Neural progenitor cell (in vitro differentiated cells): ENCODE measurements at regions not wholly inside any gene's neighbourhood (a gene's known extent, or its start where the extent isn't known, plus 50 kb on each side); places are given as distances from the start of the nearest gene placed in this dataset.

ENCODE experiments used
- DNase-seq: peaks from one replicate; pipeline ENCODE4 v3.0.0-alpha.2; 2016; ENCODE audit warnings: low spot score
- H2AFZ ChIP-seq: fragments of 200-600 bp; sonication (generic); replicated peaks from 2 replicates; pipeline ENCODE4 v1.6.1; 2016; ENCODE audit warnings: antibody characterized with exemption
- H3F3A ChIP-seq: fragments of 200-600 bp; sonication (generic); 2 replicates; pipeline ENCODE4 v1.6.1; 2016; ENCODE audit warnings: antibody characterized with exemption, low read depth
- H3K27ac ChIP-seq: fragments of 200-600 bp; sonication (generic); 2 replicates; pipeline ENCODE4 v1.5.1; 2016; ENCODE audit warnings: mild to moderate bottlenecking
- H3K27me3 ChIP-seq: fragments of 200-600 bp; sonication (generic); 2 replicates; pipeline ENCODE4 v1.6.1; 2016; ENCODE audit warnings: mild to moderate bottlenecking, moderate library complexity
- H3K36me3 ChIP-seq: fragments of 200-600 bp; sonication (generic); 2 replicates; pipeline ENCODE4 v1.5.1; 2016
- H3K4me1 ChIP-seq: fragments of 200-600 bp; sonication (generic); 2 replicates; pipeline ENCODE4 v1.6.1; 2016; ENCODE audit warnings: mixed run types
- H3K4me2 ChIP-seq: fragments of 200-600 bp; sonication (generic); 2 replicates; pipeline ENCODE4 v1.6.1; 2016
- H3K4me3 ChIP-seq: fragments of 200-600 bp; sonication (generic); 2 replicates; pipeline ENCODE4 v1.5.1; 2016
- H3K79me2 ChIP-seq: fragments of 200-600 bp; sonication (generic); 2 replicates; pipeline ENCODE4 v1.6.1; 2016; ENCODE audit warnings: low read depth
- H3K9ac ChIP-seq: fragments of 200-600 bp; sonication (generic); 2 replicates; pipeline ENCODE4 v1.6.1; 2016
- H3K9me3 ChIP-seq: fragments of 200-600 bp; sonication (generic); 2 replicates; pipeline ENCODE4 v1.5.1; 2016; ENCODE audit warnings: low read depth
- H4K20me1 ChIP-seq: fragments of 200-600 bp; sonication (generic); 2 replicates; pipeline ENCODE4 v1.6.1; 2016; ENCODE audit warnings: low read depth
- H3K27ac Mint-ChIP-seq: 3 replicates; pipeline ENCODE4 v1.8.0; 2021; ENCODE audit warnings: mixed read lengths
- H3K27me3 Mint-ChIP-seq: 2 replicates; pipeline ENCODE4 v1.8.0; 2022; ENCODE audit warnings: low read depth, mild to moderate bottlenecking, inconsistent platforms, moderate library complexity, mixed read lengths; ENCODE audit not compliant: insufficient read depth
- H3K36me3 Mint-ChIP-seq: 3 replicates; pipeline ENCODE4 v1.8.0; 2021; ENCODE audit warnings: mixed read lengths
- H3K4me1 Mint-ChIP-seq: 3 replicates; pipeline ENCODE4 v1.8.0; 2021; ENCODE audit warnings: mixed read lengths
- H3K4me3 Mint-ChIP-seq: 3 replicates; pipeline ENCODE4 v1.8.0; 2021; ENCODE audit warnings: mild to moderate bottlenecking, moderate library complexity, mixed read lengths
- H3K9me3 Mint-ChIP-seq: 3 replicates; pipeline ENCODE4 v1.8.0; 2020; ENCODE audit warnings: mixed read lengths
- EZH2 ChIP-seq: fragments of 200-600 bp; sonication (generic); IDR thresholded peaks from 2 replicates; pipeline ENCODE4 v1.6.1; 2017; ENCODE audit warnings: antibody characterized with exemption, mild to moderate bottlenecking, moderate library complexity
- EZH2phosphoT487 ChIP-seq: fragments of 200-600 bp; sonication (generic); IDR thresholded peaks from 2 replicates; pipeline ENCODE4 v1.6.1; 2017; ENCODE audit warnings: antibody characterized with exemption
- TF ChIP-seq, protein P1 (sequence below): fragments of 200-600 bp; sonication (generic); IDR thresholded peaks from 2 replicates; pipeline ENCODE4 v1.5.1; 2017; ENCODE audit warnings: antibody characterized with exemption, mild to moderate bottlenecking

- no peaks in the 10 kb centered on the region for H3K9me3 ChIP-seq
- H3K27me3 ChIP-seq: no peaks in the 10 kb centered on the region
- Mint-ChIP-seq H3K9me3 (peaks cover 5% of the 10 kb centered on the region), H3K4me1 (peaks cover 18% of the 10 kb centered on the region), H3K4me3 (no peak overlapping the region), H3K27ac (no peak overlapping the region), H3K27me3 (peaks cover 5% of the 10 kb centered on the region), H3K36me3 (no peaks in the 10 kb centered on the region)
- no peak overlapping the region for H2AFZ ChIP-seq
- H3F3A ChIP-seq: peaks cover 6% of the 10 kb centered on the region
- no peaks in the 10 kb centered on the region for H3K36me3 ChIP-seq
- no peaks in the 10 kb centered on the region for H4K20me1 ChIP-seq
- no peak overlapping the region for H3K27ac ChIP-seq
- H3K4me3 ChIP-seq: no peak overlapping the region
- DNase-seq: no peak
- TF ChIP-seq EZH2 (no peak), EZH2phosphoT487 (no peak)
- TF ChIP-seq, protein P1, sequence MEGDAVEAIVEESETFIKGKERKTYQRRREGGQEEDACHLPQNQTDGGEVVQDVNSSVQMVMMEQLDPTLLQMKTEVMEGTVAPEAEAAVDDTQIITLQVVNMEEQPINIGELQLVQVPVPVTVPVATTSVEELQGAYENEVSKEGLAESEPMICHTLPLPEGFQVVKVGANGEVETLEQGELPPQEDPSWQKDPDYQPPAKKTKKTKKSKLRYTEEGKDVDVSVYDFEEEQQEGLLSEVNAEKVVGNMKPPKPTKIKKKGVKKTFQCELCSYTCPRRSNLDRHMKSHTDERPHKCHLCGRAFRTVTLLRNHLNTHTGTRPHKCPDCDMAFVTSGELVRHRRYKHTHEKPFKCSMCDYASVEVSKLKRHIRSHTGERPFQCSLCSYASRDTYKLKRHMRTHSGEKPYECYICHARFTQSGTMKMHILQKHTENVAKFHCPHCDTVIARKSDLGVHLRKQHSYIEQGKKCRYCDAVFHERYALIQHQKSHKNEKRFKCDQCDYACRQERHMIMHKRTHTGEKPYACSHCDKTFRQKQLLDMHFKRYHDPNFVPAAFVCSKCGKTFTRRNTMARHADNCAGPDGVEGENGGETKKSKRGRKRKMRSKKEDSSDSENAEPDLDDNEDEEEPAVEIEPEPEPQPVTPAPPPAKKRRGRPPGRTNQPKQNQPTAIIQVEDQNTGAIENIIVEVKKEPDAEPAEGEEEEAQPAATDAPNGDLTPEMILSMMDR: no peak
- H3K9ac ChIP-seq: no peak overlapping the region
- H3K4me1 ChIP-seq: peaks cover 36% of the 10 kb centered on the region
- H3K4me2 ChIP-seq: no peak overlapping the region
- no peaks in the 10 kb centered on the region for H3K79me2 ChIP-seq
Observed at GRCh38 chrX:42242004-42242403, 318.6 kb upstream of the CASK start.

DNA sequence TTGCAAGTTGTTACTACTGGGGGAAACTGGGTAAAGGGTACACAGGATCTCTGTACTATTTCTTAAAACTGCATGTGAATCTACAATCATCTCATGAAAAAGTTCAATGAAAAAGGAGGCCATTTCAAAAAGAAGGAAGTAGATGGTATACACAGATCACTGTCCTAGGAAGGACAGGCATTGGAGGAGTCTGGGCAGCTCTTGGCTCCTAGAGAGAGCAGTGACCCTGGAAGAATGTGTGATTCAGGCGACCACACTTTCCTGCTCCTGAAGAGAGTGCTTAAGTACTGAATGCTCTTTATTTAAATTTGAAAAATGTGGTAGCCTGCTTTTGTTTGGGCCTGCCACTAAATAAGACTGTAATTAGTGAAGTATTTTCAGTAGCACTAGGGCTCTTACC is 318.1 kb upstream of the CASK start:
- Mint-ChIP-seq H3K9me3 (peaks cover 5% of the 10 kb centered on the region), H3K4me3 (no peak overlapping the region), H3K27ac (no peak overlapping the region), H3K36me3 (no peaks in the 10 kb centered on the region), H3K27me3 (peaks cover 5% of the 10 kb centered on the region), H3K4me1 (peaks cover 14% of the 10 kb centered on the region)
- H3K36me3 ChIP-seq: no peaks in the 10 kb centered on the region
- no peaks in the 10 kb centered on the region for H3K9me3 ChIP-seq
- H3K27me3 ChIP-seq: no peaks in the 10 kb centered on the region
- peaks cover 31% of the 10 kb centered on the region for H3K4me1 ChIP-seq
- H3K4me2 ChIP-seq: no peak overlapping the region
- no peak overlapping the region for H3K9ac ChIP-seq
- H3F3A ChIP-seq: peaks cover 6% of the 10 kb centered on the region
- no peaks in the 10 kb centered on the region for H4K20me1 ChIP-seq
- no peak overlapping the region for H3K4me3 ChIP-seq
- TF ChIP-seq EZH2phosphoT487 (no peak), EZH2 (no peak)
- TF ChIP-seq, protein P1: no peak
- no peak for DNase-seq
- no peaks in the 10 kb centered on the region for H3K79me2 ChIP-seq
- H3K27ac ChIP-seq: no peak overlapping the region
- H2AFZ ChIP-seq: no peak overlapping the region

DNA sequence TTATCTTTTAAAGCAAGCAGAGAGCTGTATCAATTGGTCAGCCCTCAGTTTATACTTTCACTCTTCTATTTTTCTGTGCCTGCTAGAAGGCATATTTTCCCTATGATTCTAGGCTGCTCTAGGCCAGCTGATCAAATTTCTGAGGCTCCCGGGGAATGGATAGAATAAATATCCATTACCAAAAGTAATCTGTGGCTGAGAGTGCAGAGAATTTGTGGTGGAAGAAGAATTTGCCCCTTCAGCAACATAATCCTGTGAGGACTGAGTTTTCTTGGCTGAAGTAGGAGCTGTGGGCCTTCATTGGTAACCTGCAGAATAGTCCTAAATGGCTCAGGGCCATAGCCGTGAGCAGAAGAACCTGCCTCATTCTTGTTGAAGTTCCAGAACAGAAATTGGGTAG is 314.6 kb upstream of the CASK start:
- H3K9me3 Mint-ChIP-seq: peaks cover 5% of the 10 kb centered on the region
- no peaks in the 10 kb centered on the region for H3K4me1 Mint-ChIP-seq
- no peaks in the 10 kb centered on the region for H4K20me1 ChIP-seq

More for the DNA sequence above, 314.6 kb upstream of the CASK start:
- no peak overlapping the region for H3K4me3 ChIP-seq
- no peaks in the 10 kb centered on the region for H3K36me3 ChIP-seq
- H3K27ac ChIP-seq: no peak overlapping the region
- Mint-ChIP-seq H3K4me3 (no peak overlapping the region), H3K36me3 (no peaks in the 10 kb centered on the region), H3K27ac (no peak overlapping the region), H3K27me3 (peaks cover 3% of the 10 kb centered on the region)
- no peak overlapping the region for H3K4me2 ChIP-seq
- H2AFZ ChIP-seq: no peak overlapping the region
- H3K4me1 ChIP-seq: peaks cover 18% of the 10 kb centered on the region
- H3K79me2 ChIP-seq: no peaks in the 10 kb centered on the region
- no peaks in the 10 kb centered on the region for H3K27me3 ChIP-seq
- no peaks in the 10 kb centered on the region for H3K9me3 ChIP-seq
- TF ChIP-seq EZH2 (no peak), EZH2phosphoT487 (no peak)
- TF ChIP-seq, protein P1: no peak
- no peaks in the 10 kb centered on the region for H3F3A ChIP-seq
- DNase-seq: no peak
- H3K9ac ChIP-seq: no peak overlapping the region
